ENCODE measurements at regions not wholly inside any gene's neighbourhood (a gene's known extent, or its start where the extent isn't known, plus 50 kb on each side); places are given as distances from the start of the nearest gene placed in this dataset.

DNA sequence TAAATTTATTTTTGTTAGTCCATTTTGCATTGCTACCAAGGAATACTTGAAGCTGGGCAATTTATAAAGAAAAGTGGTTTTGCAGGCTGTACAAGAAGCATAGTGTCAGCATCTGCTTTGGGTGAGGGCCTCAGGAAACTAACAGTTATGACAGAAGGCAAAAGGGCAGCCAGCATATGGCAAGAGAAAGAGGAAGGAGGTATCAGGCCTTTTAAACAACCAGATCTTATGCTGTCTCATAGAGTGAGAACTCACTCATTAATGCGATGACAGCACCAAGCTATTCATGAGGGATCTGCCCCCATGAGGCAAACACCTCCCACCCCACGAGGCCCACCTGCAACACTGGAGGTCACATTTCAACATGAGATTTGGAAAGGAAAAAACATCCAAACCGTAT lies 898.4 kb downstream of the KCNT2 start:
- H3K4me3 ChIP-seq, result no peak overlapping the region
- H3K9ac ChIP-seq (ENCODE audit: insufficient read depth in 1 of 2, low read length in 2 of 2), result no peak overlapping the region
- ATAC-seq (ENCODE audit: insufficient read depth, low FRiP score) (no peak), DNase-seq (peak in 1 of 3 donors; percentile 21)
- H3K27me3 ChIP-seq (ENCODE audit: control insufficient read depth in 3 of 3, insufficient read depth in 3 of 3, low read length in 2 of 3), result no peaks in the 10 kb centered on the region
- TF ChIP-seq, protein P1, sequence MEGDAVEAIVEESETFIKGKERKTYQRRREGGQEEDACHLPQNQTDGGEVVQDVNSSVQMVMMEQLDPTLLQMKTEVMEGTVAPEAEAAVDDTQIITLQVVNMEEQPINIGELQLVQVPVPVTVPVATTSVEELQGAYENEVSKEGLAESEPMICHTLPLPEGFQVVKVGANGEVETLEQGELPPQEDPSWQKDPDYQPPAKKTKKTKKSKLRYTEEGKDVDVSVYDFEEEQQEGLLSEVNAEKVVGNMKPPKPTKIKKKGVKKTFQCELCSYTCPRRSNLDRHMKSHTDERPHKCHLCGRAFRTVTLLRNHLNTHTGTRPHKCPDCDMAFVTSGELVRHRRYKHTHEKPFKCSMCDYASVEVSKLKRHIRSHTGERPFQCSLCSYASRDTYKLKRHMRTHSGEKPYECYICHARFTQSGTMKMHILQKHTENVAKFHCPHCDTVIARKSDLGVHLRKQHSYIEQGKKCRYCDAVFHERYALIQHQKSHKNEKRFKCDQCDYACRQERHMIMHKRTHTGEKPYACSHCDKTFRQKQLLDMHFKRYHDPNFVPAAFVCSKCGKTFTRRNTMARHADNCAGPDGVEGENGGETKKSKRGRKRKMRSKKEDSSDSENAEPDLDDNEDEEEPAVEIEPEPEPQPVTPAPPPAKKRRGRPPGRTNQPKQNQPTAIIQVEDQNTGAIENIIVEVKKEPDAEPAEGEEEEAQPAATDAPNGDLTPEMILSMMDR (IDR thresholded peaks at IDR 0.05; ENCODE audit: control extremely low read depth, extremely low read depth), result no peak
- no peaks in the 10 kb centered on the region for H3K4me1 ChIP-seq (ENCODE audit: control insufficient read depth in 5 of 5, insufficient read depth in 5 of 5, low read length in 5 of 5)
- no peaks in the 10 kb centered on the region for H3K9me3 ChIP-seq (ENCODE audit: control insufficient read depth in 4 of 4, insufficient read depth in 3 of 4, low read length in 3 of 4)
- WGBS, 2 donors, result 25 to 48% methylated on average over 3 of the region's 3 CpGs
- no peak overlapping the region for H3K27ac ChIP-seq (ENCODE audit: low read depth in 1 of 2, low read length in 1 of 2)
- H3K36me3 ChIP-seq (ENCODE audit: control insufficient read depth in 4 of 4, insufficient read depth in 4 of 4, low read length in 4 of 4), result no peaks in the 10 kb centered on the region

DNA sequence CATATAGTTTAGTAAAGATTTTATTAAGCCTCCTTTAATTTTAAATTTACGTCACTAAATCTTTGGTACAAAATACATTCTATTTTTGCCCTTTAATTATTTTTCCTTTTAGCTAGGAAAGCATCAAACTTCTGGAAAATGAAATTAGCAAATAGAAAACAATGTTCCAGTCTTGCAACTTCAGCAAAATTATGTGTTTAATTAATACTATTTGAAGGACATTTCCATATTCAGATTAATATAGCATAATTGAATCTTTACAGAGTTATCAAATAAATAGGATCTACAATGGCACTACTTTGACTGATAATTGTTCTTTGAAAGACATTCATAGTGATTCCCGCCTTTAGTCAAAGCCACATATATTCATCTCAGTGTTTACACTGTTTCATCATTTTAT lies 904.2 kb downstream of the KCNT2 start:
- 90 to 95% methylated on average over 2 of the region's 2 CpGs for WGBS, 2 donors
- H3K27ac ChIP-seq (ENCODE audit: low read depth in 1 of 2, low read length in 1 of 2), result no peak overlapping the region
- DNase-seq, result no peak
- no peak for ATAC-seq (ENCODE audit: insufficient read depth, low FRiP score)
- no peak overlapping the region for H3K9ac ChIP-seq (ENCODE audit: insufficient read depth in 1 of 2, low read length in 2 of 2)
- no peak overlapping the region for H3K4me3 ChIP-seq
- no peaks in the 10 kb centered on the region for H3K36me3 ChIP-seq (ENCODE audit: control insufficient read depth in 4 of 4, insufficient read depth in 4 of 4, low read length in 4 of 4)
- TF ChIP-seq, protein P1 (IDR thresholded peaks at IDR 0.05; ENCODE audit: control extremely low read depth, extremely low read depth), result no peak
- no peaks in the 10 kb centered on the region for H3K4me1 ChIP-seq (ENCODE audit: control insufficient read depth in 5 of 5, insufficient read depth in 5 of 5, low read length in 5 of 5)
- no peaks in the 10 kb centered on the region for H3K9me3 ChIP-seq (ENCODE audit: control insufficient read depth in 4 of 4, insufficient read depth in 3 of 4, low read length in 3 of 4)
- H3K27me3 ChIP-seq (ENCODE audit: control insufficient read depth in 3 of 3, insufficient read depth in 3 of 3, low read length in 2 of 3), result no peaks in the 10 kb centered on the region

DNA sequence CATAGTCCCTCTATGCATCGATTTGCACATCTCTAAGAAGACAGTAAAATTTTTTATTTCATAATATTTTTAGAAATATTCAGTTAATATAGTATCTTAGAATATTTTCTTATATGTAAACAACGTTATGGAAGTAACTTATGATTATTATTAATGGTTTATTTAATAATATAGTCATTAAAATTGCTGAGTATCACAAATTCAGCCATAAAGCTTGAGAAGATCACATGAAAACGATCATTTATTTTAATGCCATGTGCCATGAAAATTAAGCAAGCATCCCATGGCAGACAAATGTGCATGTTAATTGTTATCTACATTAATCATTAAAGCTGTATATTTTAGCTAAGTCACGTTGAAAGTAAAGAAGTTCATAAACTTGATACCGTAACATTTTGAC lies 907.1 kb downstream of the KCNT2 start:
- 75 to 80% methylated on average over 5 of the region's 5 CpGs for WGBS, 2 donors
- no peak for DNase-seq
- H3K27me3 ChIP-seq (ENCODE audit: control insufficient read depth in 3 of 3, insufficient read depth in 3 of 3, low read length in 2 of 3), result no peaks in the 10 kb centered on the region
- H3K4me3 ChIP-seq, result no peak overlapping the region
- TF ChIP-seq, protein P1 (IDR thresholded peaks at IDR 0.05; ENCODE audit: control extremely low read depth, extremely low read depth), result no peak
- H3K9ac ChIP-seq (ENCODE audit: insufficient read depth in 1 of 2, low read length in 2 of 2), result no peak overlapping the region
- H3K9me3 ChIP-seq (ENCODE audit: control insufficient read depth in 4 of 4, insufficient read depth in 3 of 4, low read length in 3 of 4), result no peaks in the 10 kb centered on the region
- no peak for ATAC-seq (ENCODE audit: insufficient read depth, low FRiP score)
- no peaks in the 10 kb centered on the region for H3K4me1 ChIP-seq (ENCODE audit: control insufficient read depth in 5 of 5, insufficient read depth in 5 of 5, low read length in 5 of 5)
- H3K36me3 ChIP-seq (ENCODE audit: control insufficient read depth in 4 of 4, insufficient read depth in 4 of 4, low read length in 4 of 4), result no peaks in the 10 kb centered on the region
- H3K27ac ChIP-seq (ENCODE audit: low read depth in 1 of 2, low read length in 1 of 2), result no peak overlapping the region

GRCh38 chr1:195697130-195697529 lies 911.1 kb downstream of the KCNT2 start:
- Histone ChIP-seq H3K4me3 (no peak overlapping the region), H3K27ac (ENCODE audit: low read depth in 1 of 2, low read length in 1 of 2) (no peak overlapping the region), H3K9ac (ENCODE audit: insufficient read depth in 1 of 2, low read length in 2 of 2) (no peak overlapping the region), H3K36me3 (ENCODE audit: control insufficient read depth in 4 of 4, insufficient read depth in 4 of 4, low read length in 4 of 4) (no peaks in the 10 kb centered on the region), H3K9me3 (ENCODE audit: control insufficient read depth in 4 of 4, insufficient read depth in 3 of 4, low read length in 3 of 4) (no peaks in the 10 kb centered on the region), H3K4me1 (ENCODE audit: control insufficient read depth in 5 of 5, insufficient read depth in 5 of 5, low read length in 5 of 5) (no peaks in the 10 kb centered on the region), H3K27me3 (ENCODE audit: control insufficient read depth in 3 of 3, insufficient read depth in 3 of 3, low read length in 2 of 3) (no peaks in the 10 kb centered on the region)
- DNase-seq, result no peak
- no peak for ATAC-seq (ENCODE audit: insufficient read depth, low FRiP score)
- TF ChIP-seq, protein P1 (IDR thresholded peaks at IDR 0.05; ENCODE audit: control extremely low read depth, extremely low read depth), result no peak
- WGBS, 2 donors, result 84 to 95% methylated on average over 2 of the region's 2 CpGs

All from lung (tissue), 11 donors.